ENCODE measurements at regions not wholly inside any gene's neighbourhood (a gene's known extent, or its start where the extent isn't known, plus 50 kb on each side); places are given as distances from the start of the nearest gene placed in this dataset.

DNA sequence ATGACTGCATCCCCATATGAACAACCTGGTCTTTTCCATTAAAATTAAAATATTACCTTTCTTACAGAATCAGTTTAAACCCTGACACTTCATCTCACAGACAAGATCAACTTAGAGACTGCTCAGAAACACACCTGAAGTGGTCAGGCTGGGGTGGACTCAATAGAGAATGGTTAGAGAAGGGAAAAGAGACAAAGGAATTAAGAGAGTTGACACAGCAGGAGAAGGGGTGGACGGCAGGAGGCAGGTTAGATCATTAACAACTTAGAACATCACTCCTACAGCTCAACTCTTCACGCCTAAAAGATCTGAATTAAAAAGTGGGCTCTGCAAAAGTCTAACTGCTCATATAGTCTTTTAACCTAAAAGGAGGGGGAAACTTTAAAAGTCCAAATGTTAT is 157.7 kb upstream of the COL1A2 start:
- no peak for DNase-seq (ENCODE audit: low read depth)

DNA sequence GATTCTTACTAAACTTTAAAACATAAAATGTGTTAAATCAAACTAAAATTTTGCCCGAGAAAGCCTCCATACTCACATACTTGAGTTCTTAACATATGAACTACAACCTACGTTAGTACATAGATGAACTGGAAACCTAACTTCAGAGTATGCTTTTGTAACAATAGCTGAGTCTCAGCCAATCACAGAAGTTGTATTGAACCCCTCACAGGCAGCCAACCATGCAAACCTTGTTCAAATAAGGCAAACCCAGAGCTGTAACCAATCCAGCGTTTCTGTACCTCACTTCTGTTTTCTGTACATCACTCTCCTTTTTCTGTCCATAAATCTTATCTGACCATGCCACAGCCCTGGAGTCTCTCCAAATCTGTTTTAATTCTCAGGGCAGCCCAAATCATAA is 157.3 kb upstream of the COL1A2 start:
- DNase-seq (ENCODE audit: low read depth): no peak

DNA sequence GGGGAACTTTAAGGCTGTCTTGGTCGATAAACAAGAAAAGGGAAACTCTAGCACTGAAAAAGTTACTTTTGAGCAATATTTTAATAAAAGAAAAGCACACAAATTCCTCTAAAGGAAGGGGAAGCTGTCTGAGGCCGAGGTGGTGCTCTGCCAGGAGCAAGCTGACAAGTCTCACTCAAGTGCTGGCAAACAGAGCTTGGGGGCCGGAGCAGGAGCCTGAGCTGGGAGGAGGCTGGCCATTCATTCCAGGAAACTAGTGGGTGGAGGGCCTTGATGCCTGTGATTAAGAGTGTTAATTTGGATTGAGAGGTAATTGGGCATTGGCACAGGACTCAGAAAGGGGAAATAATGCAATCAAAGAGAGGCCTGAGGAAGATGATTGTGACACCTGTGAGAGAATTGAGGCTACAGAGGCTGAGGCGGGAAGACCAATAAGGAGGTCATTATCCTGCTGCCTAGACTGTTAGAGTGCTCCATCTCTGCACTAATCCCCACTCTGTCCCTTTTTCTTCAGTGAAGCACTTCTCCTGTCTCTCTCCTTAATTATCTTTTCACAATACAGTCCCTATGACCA is 154.9 kb upstream of the COL1A2 start:
- no peak for DNase-seq (ENCODE audit: low read depth)

DNA sequence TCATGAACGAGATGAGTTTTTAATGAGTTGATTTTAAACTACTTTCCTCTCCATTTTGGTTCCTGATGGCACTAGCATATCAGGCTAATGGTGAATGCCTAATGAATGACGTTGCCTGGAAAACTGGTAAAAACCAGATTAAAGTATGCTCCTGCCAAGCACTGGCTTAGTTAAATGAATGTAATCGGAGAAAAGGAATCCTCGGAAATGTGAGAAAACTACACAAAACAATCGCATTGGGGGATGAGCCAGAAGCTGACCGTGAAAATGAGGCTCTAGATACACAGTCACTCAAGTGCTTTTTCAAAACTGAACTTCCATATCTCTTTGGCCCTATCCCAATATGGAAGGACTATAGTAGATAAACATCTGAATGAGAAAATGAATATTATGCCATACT is 153.8 kb upstream of the COL1A2 start:
- DNase-seq (ENCODE audit: low read depth): no peak

DNA sequence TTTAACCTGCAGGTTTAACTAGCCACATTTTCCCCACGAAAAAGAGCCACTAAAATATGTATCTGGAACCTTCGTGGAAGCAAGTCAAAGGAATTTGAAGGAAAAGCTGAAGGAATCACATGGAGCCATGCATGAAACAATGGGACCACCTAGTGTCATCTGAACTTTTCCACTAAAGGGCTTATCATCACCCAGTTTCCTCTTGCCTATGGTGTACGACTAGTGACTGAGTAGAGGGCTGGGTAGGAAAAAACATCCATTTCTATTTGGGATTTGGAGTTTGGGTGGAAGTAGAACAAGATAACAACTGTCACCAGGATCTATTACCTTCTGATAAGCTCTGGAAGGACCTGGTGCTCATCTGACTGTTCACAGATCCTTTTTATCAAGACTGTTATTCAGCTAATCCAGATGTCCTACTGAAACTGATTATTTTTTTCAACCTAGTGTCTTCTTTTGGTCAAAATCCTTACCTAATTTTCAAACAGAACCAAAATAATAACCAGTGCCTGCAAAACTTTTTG is 153.2 kb upstream of the COL1A2 start:
- DNase-seq (ENCODE audit: low read depth): no peak

DNA sequence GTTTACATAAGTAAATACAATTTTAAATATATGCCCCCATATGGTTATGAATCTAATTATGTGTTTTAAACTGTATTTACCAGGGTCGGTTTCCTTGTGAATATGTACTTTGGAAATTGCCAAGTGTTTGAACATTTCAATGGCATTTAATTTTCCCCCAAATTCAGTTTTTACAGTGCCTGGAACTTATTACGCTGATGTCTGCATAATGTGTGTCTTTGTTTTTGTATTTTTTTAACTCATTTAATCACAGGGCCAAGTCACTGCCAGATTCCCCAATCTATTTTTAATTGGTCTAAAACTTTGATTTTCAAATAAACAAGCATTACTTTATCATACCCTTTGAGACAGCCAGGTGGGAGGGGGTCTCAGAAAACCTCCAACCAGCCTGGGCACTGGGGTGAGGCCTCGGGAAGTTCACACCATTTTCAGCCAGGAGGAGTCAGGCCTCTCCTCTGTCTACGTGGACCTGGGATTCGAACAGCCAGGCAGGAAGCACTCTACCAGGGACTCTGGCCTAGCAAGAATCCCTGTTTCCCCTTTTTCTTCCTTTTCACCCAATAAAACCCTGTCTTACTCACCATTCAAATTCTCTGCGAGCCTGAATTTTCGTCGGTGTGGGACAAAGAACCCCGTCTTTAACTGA is 151.5 kb upstream of the COL1A2 start:
- DNase-seq (ENCODE audit: low read depth): no peak

DNA sequence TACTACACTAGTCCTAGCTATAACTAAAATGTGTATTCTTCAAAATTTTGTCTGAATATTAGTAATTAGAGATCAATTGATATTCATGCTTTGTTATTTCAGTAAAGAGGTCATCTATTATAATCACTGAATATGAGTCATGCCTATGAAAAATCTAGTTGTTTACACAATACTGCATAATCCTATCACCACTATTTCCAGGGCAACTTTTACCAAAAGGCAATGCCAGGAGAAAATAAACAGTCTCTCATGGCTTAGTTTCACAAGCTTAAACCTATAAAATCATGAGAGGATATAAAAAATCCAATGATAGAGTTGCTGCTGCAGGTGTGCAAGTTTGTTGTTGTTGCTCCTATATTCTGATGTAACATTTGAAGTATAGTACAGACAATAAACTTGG is 149.9 kb upstream of the COL1A2 start:
- DNase-seq (ENCODE audit: low read depth): peak; percentile 38

DNA sequence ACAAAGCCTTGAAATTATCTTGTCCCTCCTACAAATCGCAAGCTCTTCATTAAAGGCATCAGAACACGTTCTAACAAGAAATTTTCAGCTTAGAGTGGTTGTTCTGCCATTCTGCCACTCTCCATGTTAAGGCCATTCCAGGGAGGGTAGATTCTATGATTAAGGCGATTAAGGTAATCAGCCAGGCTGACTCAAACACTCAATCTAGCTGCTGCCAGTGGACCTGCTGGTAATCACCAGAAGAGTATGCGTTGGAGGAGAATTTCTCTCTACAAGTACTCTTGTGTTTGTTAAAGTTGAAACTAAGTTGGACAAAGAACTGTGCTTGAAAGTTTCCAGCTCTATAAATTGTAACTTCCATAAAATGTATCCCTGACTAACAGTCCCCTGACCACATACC is 149.2 kb upstream of the COL1A2 start:
- no peak for DNase-seq (ENCODE audit: low read depth)

DNA sequence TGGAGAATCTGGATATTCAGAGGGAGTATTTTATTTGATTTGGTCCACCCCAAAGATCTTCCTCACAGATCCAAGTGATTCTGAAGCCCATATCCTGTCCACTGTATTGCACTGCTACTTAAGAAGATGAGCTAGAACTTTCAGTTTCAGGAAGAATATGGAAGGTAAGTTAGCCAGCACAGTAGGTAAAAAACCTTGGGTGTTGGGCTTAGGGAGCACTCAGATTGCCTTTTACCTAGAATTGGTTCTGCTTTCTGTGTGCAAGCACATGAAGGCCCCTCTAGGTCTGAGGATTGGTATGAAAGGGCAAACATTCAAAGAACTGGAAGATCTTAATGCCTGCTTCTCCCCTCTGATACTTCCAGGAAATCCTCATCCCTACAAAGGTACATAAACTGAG is 146.7 kb upstream of the COL1A2 start:
- DNase-seq (ENCODE audit: low read depth): no peak

DNA sequence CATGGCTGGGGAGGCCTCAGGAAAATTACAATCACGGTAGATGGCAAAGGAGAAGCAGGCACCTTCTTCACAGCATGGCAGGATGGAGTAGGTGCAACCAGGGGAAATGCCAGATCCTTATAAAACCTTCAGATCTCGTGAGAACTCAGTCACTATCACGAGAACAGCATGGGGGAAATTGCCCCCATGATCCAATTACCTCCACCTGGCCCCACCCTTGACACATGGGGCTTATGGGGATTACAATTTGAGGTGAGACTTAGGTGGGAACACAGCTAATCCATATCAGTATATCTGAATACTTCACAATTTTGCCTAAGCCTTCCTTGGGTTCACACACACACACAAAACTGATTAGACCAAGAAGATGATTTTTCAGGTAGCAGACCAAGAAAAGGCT is 145.1 kb upstream of the COL1A2 start:
- no peak for DNase-seq (ENCODE audit: low read depth)

DNA sequence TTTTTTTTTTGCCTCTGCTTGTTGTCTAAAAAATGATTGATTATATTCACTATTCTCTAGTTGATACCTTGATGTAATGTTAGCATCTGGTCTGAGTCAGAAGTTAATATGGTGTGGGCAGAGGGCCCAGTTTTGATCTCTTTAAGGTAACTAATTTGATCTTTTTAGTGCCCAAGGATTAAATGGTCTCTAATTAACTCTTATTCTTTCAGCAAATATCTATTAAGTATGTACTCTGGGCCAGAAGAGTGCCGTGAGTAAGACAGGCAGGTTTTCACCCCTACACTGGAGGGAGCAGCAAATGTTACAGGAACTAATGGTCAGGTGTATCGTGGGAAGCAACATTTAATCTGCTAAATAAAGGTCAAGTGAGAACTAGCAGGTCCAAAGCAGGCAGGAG is 144.6 kb upstream of the COL1A2 start:
- no peak for DNase-seq (ENCODE audit: low read depth)

DNA sequence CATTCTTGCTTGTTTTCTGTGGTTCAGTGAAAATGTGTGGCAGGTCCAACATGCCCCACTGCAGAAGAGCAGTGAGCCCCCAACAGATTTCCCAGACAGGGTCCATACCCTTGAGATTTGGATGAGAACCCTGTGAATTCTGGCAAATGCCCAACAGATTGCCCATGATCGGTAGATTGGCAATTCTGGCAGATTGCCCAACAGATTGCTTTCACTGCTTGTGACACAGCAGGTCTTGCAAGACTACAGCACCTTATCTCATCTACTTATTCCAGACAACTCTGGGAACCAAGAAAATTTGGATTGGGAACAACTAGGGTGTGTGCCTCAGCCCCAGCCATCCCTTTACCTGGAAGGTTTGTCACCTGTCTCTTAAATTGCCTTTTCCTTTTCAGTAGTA is 143.7 kb upstream of the COL1A2 start:
- DNase-seq (ENCODE audit: low read depth): no peak

DNA sequence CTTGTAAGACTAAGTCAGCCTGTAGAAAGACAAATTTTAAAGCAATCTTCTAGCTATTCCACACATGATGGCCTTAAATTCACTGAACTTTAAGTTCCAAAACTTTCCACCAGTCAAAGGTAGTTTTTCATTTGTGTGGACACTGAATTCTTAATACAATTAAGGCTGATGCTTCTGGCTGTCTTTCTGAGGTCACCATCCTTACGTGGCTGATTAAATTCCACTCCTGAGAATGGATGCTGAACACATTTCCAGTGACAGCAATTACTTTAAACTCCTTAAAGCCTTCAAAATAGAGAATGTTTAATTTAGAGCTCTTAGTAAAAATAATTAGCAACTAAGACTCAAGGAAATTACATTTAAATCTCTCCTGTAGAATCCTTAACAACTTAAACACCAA is 142.6 kb upstream of the COL1A2 start:
- no peak for DNase-seq (ENCODE audit: low read depth)

DNA sequence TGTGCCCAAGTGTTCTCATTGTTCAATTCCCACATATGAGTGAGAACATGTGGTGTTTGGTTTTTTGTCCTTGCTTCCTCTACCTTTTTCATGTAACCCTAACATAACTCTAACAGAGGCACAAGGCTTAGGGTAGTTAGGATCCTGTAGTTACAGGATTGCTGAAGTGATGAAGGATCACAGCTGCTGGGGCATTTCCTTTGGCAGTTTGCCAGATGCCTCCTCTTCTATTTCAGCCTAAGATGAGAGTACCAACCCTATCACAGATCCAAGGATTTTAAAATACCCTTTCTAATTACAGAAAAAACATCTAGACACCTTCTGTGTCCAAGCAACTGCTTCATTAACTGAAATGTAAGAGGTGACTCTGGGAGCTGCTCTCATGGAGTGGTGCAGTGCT is 141.7 kb upstream of the COL1A2 start:
- DNase-seq (ENCODE audit: low read depth): no peak

DNA sequence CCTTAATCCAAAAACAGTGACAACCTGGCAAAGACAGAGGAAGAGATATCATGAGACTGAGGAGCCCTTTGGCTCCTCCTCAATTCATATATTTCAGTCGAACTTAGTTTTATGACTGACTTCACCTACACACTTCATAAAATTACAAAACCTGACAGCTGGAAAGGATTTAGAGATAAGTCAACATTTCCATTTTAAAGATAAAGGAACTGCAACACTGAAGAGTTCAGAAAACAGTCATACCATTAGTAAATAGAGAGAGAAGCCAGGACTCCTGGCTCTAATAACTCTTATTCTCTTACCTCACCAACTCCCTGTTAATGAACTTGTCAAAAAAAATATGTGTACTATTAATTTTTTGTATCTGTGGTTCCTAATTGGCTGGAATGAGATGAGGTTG is 141.0 kb upstream of the COL1A2 start:
- DNase-seq (ENCODE audit: low read depth): no peak

DNA sequence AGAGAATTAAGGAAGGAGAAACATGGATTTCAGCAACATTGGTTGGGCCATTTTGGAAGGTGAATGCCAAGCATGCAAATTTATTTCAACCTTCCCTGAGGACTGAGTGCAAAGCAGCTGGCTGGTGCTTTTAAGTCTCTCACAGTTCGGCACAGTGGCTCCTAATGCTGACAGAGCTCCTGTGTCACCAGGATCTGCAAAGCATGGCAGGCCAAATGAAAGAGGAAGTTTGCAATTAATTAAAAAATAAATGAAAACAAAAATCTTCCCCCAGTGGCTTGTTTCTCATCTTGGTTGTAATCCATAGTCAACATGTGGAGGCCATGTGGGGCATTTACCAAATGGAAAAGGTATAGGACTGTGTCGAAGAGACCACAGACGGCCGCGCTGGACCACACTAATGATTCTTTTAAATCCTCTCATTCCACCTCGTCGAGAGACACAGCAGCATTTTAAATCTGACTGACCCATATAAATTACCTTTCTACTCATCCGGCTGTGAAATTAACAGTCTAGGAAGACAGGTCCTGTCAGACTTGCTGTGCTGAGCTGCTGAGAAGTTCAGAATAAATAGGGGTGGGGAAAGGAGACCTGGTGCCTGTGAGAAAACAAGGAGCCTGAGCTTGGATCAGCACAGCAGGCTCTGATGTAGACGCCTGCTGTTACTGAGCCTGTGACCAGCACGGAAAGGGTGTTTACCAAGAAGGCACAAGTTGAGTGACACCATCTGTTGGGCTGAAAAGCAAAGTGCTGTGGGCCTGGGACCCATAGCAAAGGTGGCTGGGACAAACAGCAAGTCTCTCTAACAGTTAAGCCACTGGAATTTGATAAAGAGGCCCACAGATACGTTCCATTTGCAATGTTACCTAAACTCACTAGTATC is 136.0 kb upstream of the COL1A2 start:
- DNase-seq (ENCODE audit: low read depth): no peak

DNA sequence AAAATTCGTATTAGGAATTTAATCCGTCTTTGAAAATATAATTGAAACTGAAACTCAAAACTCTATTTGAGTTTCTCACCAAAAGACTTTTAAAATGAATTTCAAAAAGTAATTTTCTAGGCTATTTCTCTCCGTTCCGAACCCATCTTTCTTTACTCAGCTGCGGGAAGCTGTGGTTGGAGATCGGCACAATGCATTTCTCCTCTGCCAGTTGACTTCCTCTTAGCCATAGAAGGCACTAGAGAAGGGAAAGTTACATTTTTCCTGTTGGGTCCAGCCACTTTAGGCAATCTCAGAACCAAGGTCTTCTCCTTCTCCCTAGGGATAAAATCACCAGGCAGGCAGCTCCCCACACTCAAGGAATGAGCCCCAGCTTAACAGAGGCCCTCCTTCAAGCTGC is 133.6 kb upstream of the COL1A2 start:
- no peak for DNase-seq (ENCODE audit: low read depth)

DNA sequence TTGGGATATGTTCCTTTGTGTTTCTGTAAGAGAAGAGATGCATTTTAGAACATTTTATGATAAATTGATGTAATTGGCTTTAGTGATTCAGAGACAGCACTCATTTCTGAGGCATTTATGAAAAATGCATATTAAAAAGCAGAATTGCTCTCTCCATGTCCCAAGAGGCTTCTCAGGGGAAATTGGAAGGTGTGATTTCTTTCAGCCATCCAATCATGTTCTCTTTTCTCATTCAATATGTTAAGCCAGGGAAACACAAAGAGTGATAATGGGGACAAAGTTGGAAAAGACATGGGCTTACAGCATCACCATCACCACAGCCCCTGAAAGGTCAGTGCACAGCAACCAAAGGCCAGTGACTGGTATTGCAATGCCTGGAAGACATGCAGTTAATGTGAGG is 129.9 kb upstream of the COL1A2 start:
- DNase-seq (ENCODE audit: low read depth): peak; percentile 10

DNA sequence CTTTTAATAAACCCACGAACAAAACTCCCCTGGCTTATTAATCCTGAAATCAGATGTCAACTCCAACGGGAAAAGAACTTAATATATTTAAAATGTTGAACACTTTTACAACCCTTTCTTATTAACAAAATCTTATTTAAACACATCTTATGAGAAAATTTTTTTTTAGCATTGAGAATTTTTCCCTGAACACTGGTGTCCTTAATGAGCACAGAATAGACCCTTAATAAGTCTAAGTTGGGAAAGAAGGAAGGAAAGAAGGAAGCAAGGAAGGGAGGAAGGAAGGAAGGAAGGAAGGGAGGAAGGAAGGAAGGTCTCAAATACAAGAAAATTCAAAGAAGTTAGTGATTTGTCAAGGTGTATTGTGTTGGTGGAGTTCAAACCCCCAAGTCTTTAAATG is 129.2 kb upstream of the COL1A2 start:
- DNase-seq (ENCODE audit: low read depth): no peak

DNA sequence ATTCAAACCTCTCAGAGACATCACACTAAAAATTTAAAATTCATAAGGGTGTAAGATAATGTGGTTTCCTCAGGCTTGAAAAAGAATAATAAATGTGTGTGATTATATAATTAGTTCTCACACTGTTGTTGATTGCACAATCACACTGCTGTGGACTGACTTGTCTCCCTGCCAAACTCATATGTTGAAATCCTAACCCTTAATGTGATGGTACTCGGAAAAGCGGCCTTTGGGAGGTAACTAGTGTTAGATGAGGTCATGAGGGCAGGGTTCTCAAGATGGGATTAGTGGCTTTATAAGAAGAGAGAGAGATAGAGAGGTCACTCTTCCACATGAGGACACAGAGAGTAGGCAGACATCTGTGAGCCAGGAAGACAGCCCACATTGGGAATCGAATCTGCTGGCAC is 128.5 kb upstream of the COL1A2 start:
- no peak for DNase-seq (ENCODE audit: low read depth)

DNA sequence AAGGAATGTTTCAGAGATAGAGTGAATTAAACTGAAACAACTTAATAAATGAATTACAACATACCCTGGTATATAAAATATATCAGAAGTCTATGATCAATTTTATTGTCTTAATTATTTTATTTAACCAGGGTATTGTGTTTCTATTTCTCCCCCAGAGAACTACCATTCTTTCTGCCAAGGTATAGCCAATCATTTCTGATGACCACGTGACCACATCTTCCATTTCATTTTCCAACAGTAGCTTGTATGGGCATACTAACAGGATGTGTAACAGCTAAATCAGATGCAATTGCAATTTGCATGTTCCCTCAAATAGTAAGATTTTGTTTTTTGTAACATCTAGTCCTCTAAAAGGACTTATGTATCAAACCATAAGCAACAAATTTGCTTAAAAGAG is 123.9 kb upstream of the COL1A2 start:
- no peak for DNase-seq (ENCODE audit: low read depth)

DNA sequence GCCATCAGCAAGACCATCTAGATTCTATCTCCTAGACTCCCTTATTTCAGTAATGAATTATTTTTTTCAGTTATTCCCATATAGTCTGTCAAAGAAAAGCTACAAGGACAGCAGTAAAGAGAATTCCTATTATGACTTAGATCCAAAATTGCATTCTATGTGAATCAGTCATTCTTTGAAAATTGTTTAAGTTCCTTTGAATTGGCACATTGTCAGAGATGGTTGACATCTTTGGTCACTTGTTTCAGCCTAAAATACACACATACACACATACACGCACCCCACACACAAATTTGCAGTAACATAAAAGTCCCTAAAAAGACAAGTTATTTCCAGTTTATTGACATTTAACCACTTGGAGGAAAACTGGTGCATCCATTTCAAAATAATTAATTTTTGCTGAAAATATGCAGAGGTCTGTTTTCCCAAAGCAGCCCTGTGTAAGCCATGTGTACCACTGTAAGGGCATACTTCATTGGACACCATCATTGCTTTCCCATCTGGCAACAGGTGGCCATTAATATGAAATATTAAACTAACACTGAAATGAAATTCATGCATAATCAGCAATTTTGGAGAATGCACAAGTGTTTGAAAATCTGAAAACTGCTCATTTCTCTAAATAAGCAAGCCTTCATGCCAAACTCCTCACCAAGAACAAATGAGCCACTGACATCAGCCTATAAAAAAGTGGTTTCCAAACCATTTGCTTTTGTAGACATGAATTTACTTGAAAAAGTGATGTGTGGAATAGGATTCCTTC is 121.7 kb upstream of the COL1A2 start:
- no peak for DNase-seq (ENCODE audit: low read depth)

DNA sequence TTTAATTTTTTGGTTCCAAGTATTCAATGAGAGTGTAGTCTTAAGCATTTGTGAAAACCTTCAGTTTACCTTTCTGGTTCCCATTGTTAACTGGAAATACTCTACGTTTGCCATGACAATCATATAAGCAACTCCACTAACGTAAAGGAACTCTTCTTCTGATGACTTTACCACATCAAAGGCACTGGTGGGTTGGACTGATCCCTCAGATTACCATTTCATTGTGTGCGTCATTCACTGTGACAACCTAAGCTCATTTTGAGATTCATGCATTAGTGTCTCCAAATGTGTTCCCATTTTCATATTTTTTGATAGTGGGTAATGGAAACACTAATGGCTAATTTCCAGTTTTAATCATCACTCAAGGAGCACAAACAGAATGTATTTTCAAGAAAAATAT is 119.9 kb upstream of the COL1A2 start:
- no peak for DNase-seq (ENCODE audit: low read depth)
